Mesenchymal stem cell (in vitro differentiated cells and primary cell): ENCODE measurements at regions not wholly inside any gene's neighbourhood (a gene's known extent, or its start where the extent isn't known, plus 50 kb on each side); places are given as distances from the start of the nearest gene placed in this dataset.

Experiments used
- DNase-seq: peaks from one replicate; pipeline ENCODE4 v3.0.0-alpha.2; 2013
- H2AFZ ChIP-seq: one replicate; pipeline ENCODE4 v1.6.1; 2013; ENCODE audit warnings: low read depth, mild to moderate bottlenecking, control low read depth, inconsistent platforms, low read length, moderate library complexity
- H2AK5ac ChIP-seq: 2 replicates; pipeline ENCODE4 v1.6.1; 2013; ENCODE audit warnings: low read length, moderate library complexity, mild to moderate bottlenecking, inconsistent platforms; ENCODE audit not compliant: severe bottlenecking
- H2BK120ac ChIP-seq: one replicate; pipeline ENCODE4 v1.6.1; 2013; ENCODE audit warnings: low read depth, mild to moderate bottlenecking, inconsistent platforms, low read length, moderate library complexity
- H2BK12ac ChIP-seq, 2 experiments: one replicate each; pipeline ENCODE4 v1.6.1; 2013; ENCODE audit warnings: inconsistent platforms in 2 of 2, low read length in 2 of 2, mild to moderate bottlenecking in 2 of 2, moderate library complexity in 2 of 2, control low read depth in 1 of 2
- H2BK15ac ChIP-seq: one replicate; pipeline ENCODE4 v1.6.1; 2013; ENCODE audit warnings: mild to moderate bottlenecking, low read depth, inconsistent platforms; ENCODE audit not compliant: poor library complexity, severe bottlenecking
- H2BK5ac ChIP-seq: 2 replicates; pipeline ENCODE4 v1.6.1; 2013; ENCODE audit warnings: low read depth, mild to moderate bottlenecking, low read length, control low read depth, inconsistent platforms; ENCODE audit not compliant: poor library complexity, severe bottlenecking
- H3K14ac ChIP-seq, 2 experiments: one replicate each; pipeline ENCODE4 v1.6.1; 2013; ENCODE audit warnings: inconsistent platforms in 2 of 2, low read length in 2 of 2, control low read depth in 1 of 2, mild to moderate bottlenecking in 1 of 2, moderate library complexity in 1 of 2
- H3K18ac ChIP-seq, 2 experiments: one replicate each; pipeline ENCODE4 v1.6.1; 2013; ENCODE audit warnings: inconsistent platforms in 2 of 2, low read length in 2 of 2, control low read depth in 1 of 2, low read depth in 1 of 2, mild to moderate bottlenecking in 1 of 2
- H3K23ac ChIP-seq, 2 experiments: one replicate each; pipeline ENCODE4 v1.6.1; 2013; ENCODE audit warnings: inconsistent platforms in 2 of 2, low read length in 2 of 2, mild to moderate bottlenecking in 2 of 2, moderate library complexity in 2 of 2, control low read depth in 1 of 2
- H3K27ac ChIP-seq: 2 replicates; pipeline ENCODE4 v1.5.1; 2013; ENCODE audit warnings: mild to moderate bottlenecking, moderate library complexity, low read length, control low read depth, inconsistent platforms; ENCODE audit not compliant: poor library complexity, severe bottlenecking
- H3K27me3 ChIP-seq, 2 experiments: 2 replicates each; pipeline versions ENCODE4 v1.6.1 to v1.7.0; 2013; ENCODE audit warnings: low read length in 2 of 2, mild to moderate bottlenecking in 2 of 2, moderate library complexity in 2 of 2, control low read depth in 1 of 2, inconsistent platforms in 1 of 2; ENCODE audit not compliant: control insufficient read depth in 1 of 2, insufficient read depth in 1 of 2
- H3K36me3 ChIP-seq, 2 experiments: 2 replicates each; pipeline versions ENCODE4 v1.6.1 to v1.7.0; 2013; ENCODE audit warnings: low read length in 2 of 2, control low read depth in 1 of 2, inconsistent platforms in 1 of 2, low read depth in 1 of 2, mild to moderate bottlenecking in 1 of 2; ENCODE audit not compliant: insufficient read depth in 2 of 2, control insufficient read depth in 1 of 2
- H3K4ac ChIP-seq, 2 experiments: one replicate each; pipeline ENCODE4 v1.6.1; 2013; ENCODE audit warnings: inconsistent platforms in 2 of 2, low read length in 2 of 2, mild to moderate bottlenecking in 2 of 2, moderate library complexity in 2 of 2, control low read depth in 1 of 2, low read depth in 1 of 2
- H3K4me1 ChIP-seq: 2 replicates; pipeline ENCODE4 v1.6.1; 2013; ENCODE audit warnings: low read depth, low read length, control low read depth; ENCODE audit not compliant: control insufficient read depth, insufficient read depth
- H3K4me2 ChIP-seq: 2 replicates; pipeline ENCODE4 v1.6.1; 2013; ENCODE audit warnings: low read length, mild to moderate bottlenecking, inconsistent platforms; ENCODE audit not compliant: poor library complexity, severe bottlenecking
- H3K4me3 ChIP-seq, 2 experiments: 2 replicates each; pipeline versions ENCODE4 v1.5.1 to v1.7.0; 2013; ENCODE audit warnings: low read length in 2 of 2, mild to moderate bottlenecking in 2 of 2, control low read depth in 1 of 2, low read depth in 1 of 2; ENCODE audit not compliant: insufficient read depth in 1 of 2
- H3K79me1 ChIP-seq: replicated peaks from 2 replicates; pipeline ENCODE4 v1.6.1; 2013; ENCODE audit warnings: mild to moderate bottlenecking, control low read depth, low read length, inconsistent platforms; ENCODE audit not compliant: poor library complexity, severe bottlenecking
- H3K9ac ChIP-seq: 2 replicates; pipeline ENCODE4 v1.7.0; 2013; ENCODE audit warnings: mild to moderate bottlenecking, low read length, moderate library complexity
- H3K9me3 ChIP-seq: 2 replicates; pipeline ENCODE4 v1.7.0; 2013; ENCODE audit warnings: mild to moderate bottlenecking, low read length; ENCODE audit not compliant: control insufficient read depth
- H4K8ac ChIP-seq: one replicate; pipeline ENCODE4 v1.6.1; 2013; ENCODE audit warnings: inconsistent platforms, mild to moderate bottlenecking, low read length, moderate library complexity
- H4K91ac ChIP-seq: one replicate; pipeline ENCODE4 v1.6.1; 2013; ENCODE audit warnings: mild to moderate bottlenecking, low read length, inconsistent platforms
- WGBS: methylation state at CpG from one replicate; pipeline ENCODE4 v1.1.7; 2013; ENCODE audit warnings: mixed read lengths; 5-methylcytosine and 5-hydroxymethylcytosine counted together

GRCh38 chr6:138596126-138596525, 96.8 kb upstream of the NHSL1 start:
- Histone ChIP-seq H2AFZ (no peak overlapping the region), H2BK120ac (no peak overlapping the region), H3K27me3 (no peaks in the 10 kb centered on the region), H4K8ac (no peak overlapping the region), H4K91ac (no peak overlapping the region), H3K14ac (no peak overlapping the region), H3K4me1 (peaks cover 3% of the 10 kb centered on the region), H3K18ac (peak overlapping the region in 1 of 2 experiments; percentile 40), H3K9me3 (no peaks in the 10 kb centered on the region), H3K4me3 (no peak overlapping the region), H3K36me3 (no peaks in the 10 kb centered on the region), H3K9ac (no peak overlapping the region), H2BK15ac (no peak overlapping the region), H3K4me2 (no peak overlapping the region), H3K27ac (no peak overlapping the region), H3K23ac (no peak overlapping the region), H3K79me1 (peaks cover 29% of the 10 kb centered on the region), H2BK5ac (no peak overlapping the region), H2AK5ac (no peak overlapping the region), H2BK12ac (peak overlapping the region in 1 of 2 experiments; percentile 90), H3K4ac (peak overlapping the region in 1 of 2 experiments; percentile 15)
- WGBS: 87% methylated on average over 3 of the region's 5 CpGs
- DNase-seq: no peak

GRCh38 chr6:138596591-138596990, 97.3 kb upstream of the NHSL1 start:
- WGBS: 92% methylated on average over 11 of the region's 11 CpGs
- no peak overlapping the region for H2AFZ ChIP-seq

GRCh38 chr6:138597336-138597735, 98.0 kb upstream of the NHSL1 start:
- WGBS: 96% methylated on average over 5 of the region's 7 CpGs
- H3K79me1 ChIP-seq: peaks cover 24% of the 10 kb centered on the region
- H2BK120ac ChIP-seq: no peak overlapping the region
- no peak overlapping the region for H3K14ac ChIP-seq
- H3K4me1 ChIP-seq: peaks cover 3% of the 10 kb centered on the region
- H2BK15ac ChIP-seq: no peak overlapping the region
- H3K27me3 ChIP-seq: no peaks in the 10 kb centered on the region
- H4K91ac ChIP-seq: no peak overlapping the region
- no peaks in the 10 kb centered on the region for H3K9me3 ChIP-seq
- H3K9ac ChIP-seq: no peak overlapping the region
- no peak overlapping the region for H3K23ac ChIP-seq
- no peak for DNase-seq
- H2BK12ac ChIP-seq: no peak overlapping the region
- no peak overlapping the region for H2BK5ac ChIP-seq
- no peaks in the 10 kb centered on the region for H3K36me3 ChIP-seq
- H2AK5ac ChIP-seq: no peak overlapping the region
- H3K4ac ChIP-seq: no peak overlapping the region
- H4K8ac ChIP-seq: no peak overlapping the region
- no peak overlapping the region for H3K27ac ChIP-seq
- no peak overlapping the region for H3K4me3 ChIP-seq
- no peak overlapping the region for H2AFZ ChIP-seq
- no peak overlapping the region for H3K4me2 ChIP-seq
- no peak overlapping the region for H3K18ac ChIP-seq

More at GRCh38 chr6:138596591-138596990, 97.3 kb upstream of the NHSL1 start:
- Histone ChIP-seq H2BK120ac (no peak overlapping the region), H3K36me3 (no peaks in the 10 kb centered on the region), H3K4me3 (no peak overlapping the region), H3K79me1 (peaks cover 27% of the 10 kb centered on the region), H3K4ac (no peak overlapping the region), H3K9ac (no peak overlapping the region), H3K18ac (no peak overlapping the region), H3K9me3 (no peaks in the 10 kb centered on the region), H3K4me1 (peaks cover 3% of the 10 kb centered on the region), H3K23ac (no peak overlapping the region), H2BK15ac (no peak overlapping the region), H4K91ac (no peak overlapping the region), H4K8ac (no peak overlapping the region), H3K14ac (no peak overlapping the region), H2BK12ac (no peak overlapping the region), H2AK5ac (no peak overlapping the region), H2BK5ac (no peak overlapping the region), H3K27ac (no peak overlapping the region), H3K27me3 (no peaks in the 10 kb centered on the region), H3K4me2 (no peak overlapping the region)
- DNase-seq: no peak

- H3K4me3 ChIP-seq: no peak overlapping the region
- H2BK5ac ChIP-seq: no peak overlapping the region
- no peak overlapping the region for H3K23ac ChIP-seq
- no peak overlapping the region for H3K4ac ChIP-seq
- H2BK120ac ChIP-seq: no peak overlapping the region
- H2BK12ac ChIP-seq: no peak overlapping the region
- no peaks in the 10 kb centered on the region for H3K9me3 ChIP-seq
- H2BK15ac ChIP-seq: no peak overlapping the region
- no peak overlapping the region for H2AK5ac ChIP-seq
- no peak overlapping the region for H3K9ac ChIP-seq
- WGBS: no CpG with 5 or more reads among the region's 3 CpGs
- no peak for DNase-seq
- H3K79me1 ChIP-seq: peaks cover 28% of the 10 kb centered on the region
- H3K36me3 ChIP-seq: no peaks in the 10 kb centered on the region
- peaks cover 3% of the 10 kb centered on the region for H3K4me1 ChIP-seq
- no peak overlapping the region for H3K27ac ChIP-seq
- H3K4me2 ChIP-seq: no peak overlapping the region
- no peak overlapping the region for H2AFZ ChIP-seq
- H4K91ac ChIP-seq: no peak overlapping the region
- no peak overlapping the region for H4K8ac ChIP-seq
- no peaks in the 10 kb centered on the region for H3K27me3 ChIP-seq
- H3K18ac ChIP-seq: no peak overlapping the region
- H3K14ac ChIP-seq: no peak overlapping the region
Observed at GRCh38 chr6:138598562-138599173, 99.4 kb upstream of the NHSL1 start.
